ENCODE measurements at regions not wholly inside any gene's neighbourhood (a gene's known extent, or its start where the extent isn't known, plus 50 kb on each side); places are given as distances from the start of the nearest gene placed in this dataset.

- TF ChIP-seq CTCF (IDR thresholded peaks at IDR 0.05), result no peak
- no peak for TF ChIP-seq POLR2A (IDR thresholded peaks at IDR 0.05)
Observed at GRCh38 chrX:19188566-19188965, 66.3 kb upstream of the ADGRG2 start.

Data from vagina (tissue), 2 donors.